Heart right ventricle (tissue), 16 donors: ENCODE measurements at regions not wholly inside any gene's neighbourhood (a gene's known extent, or its start where the extent isn't known, plus 50 kb on each side); places are given as distances from the start of the nearest gene placed in this dataset.

Experiments
- ATAC-seq, 8 donors: fragments of 200-7000 bp; cut with Tn5 transposase; one replicate each; pipeline ENCODE4 v1.9.1; 2020; ENCODE audit warnings: mild to moderate bottlenecking in 8 of 8, moderate library complexity in 8 of 8, moderate number of reproducible peaks in 1 of 8
- DNase-seq, 2 donors: peaks; one replicate each; pipeline ENCODE4 v3.0.0-alpha.2; 2020
- H3K27ac ChIP-seq, 10 donors: fragments of 200-600 bp; sonication (generic) in 2 of 10; one replicate each; pipeline versions ENCODE4 v1.5.0 to v1.8.0; 2020 to 2022; ENCODE audit warnings: mild to moderate bottlenecking in 3 of 10
- H3K27me3 ChIP-seq, 7 donors: fragments of 200-600 bp; one replicate each; pipeline ENCODE4 v1.8.0; 2021 to 2022; ENCODE audit warnings: mild to moderate bottlenecking in 2 of 7
- H3K36me3 ChIP-seq, 9 donors: fragments of 200-600 bp; sonication (generic) in 1 of 9; one replicate each; pipeline versions ENCODE4 v1.5.0 to v1.8.0; 2020 to 2022; ENCODE audit warnings: mild to moderate bottlenecking in 2 of 9
- H3K4me1 ChIP-seq, 9 donors: fragments of 200-600 bp; sonication (generic) in 1 of 9; one replicate each; pipeline versions ENCODE4 v1.5.0 to v1.8.0; 2020 to 2022; ENCODE audit warnings: mild to moderate bottlenecking in 4 of 9
- H3K4me3 ChIP-seq, 10 donors: fragments of 200-600 bp; sonication (generic) in 2 of 10; one replicate each; pipeline versions ENCODE4 v1.5.0 to v1.8.0; 2020 to 2022; ENCODE audit warnings: mild to moderate bottlenecking in 7 of 10, moderate library complexity in 2 of 10
- H3K9me3 ChIP-seq, 11 donors: fragments of 200-600 bp in 10 of 11; sonication (generic) in 2 of 11; one replicate each; pipeline versions ENCODE4 v1.5.0 to v1.8.0; 2013 to 2022; ENCODE audit warnings: mild to moderate bottlenecking in 2 of 11, control low read depth in 1 of 11, moderate library complexity in 1 of 11
- CTCF ChIP-seq, 9 donors: fragments of 200-600 bp; sonication (generic) in 2 of 9; IDR thresholded peaks; one replicate each; pipeline versions ENCODE4 v1.5.0 to v1.8.0; 2021 to 2022; ENCODE audit warnings: antibody characterized with exemption in 9 of 9, mild to moderate bottlenecking in 5 of 9, moderate library complexity in 1 of 9
- WGBS, 2 donors: extraction: QIAGEN DNeasy Blood & Tissue Kit; methylation state at CpG; one replicate each; pipeline ENCODE4 v1.1.7; 2013; ENCODE audit warnings: inconsistent platforms in 1 of 2; 5-methylcytosine and 5-hydroxymethylcytosine counted together
- intact Hi-C, 10 donors: fragments of 100-400 bp; cut with DNase I; formaldehyde crosslinking; loops; one replicate each; pipeline versions ENCODE4 v1.11.1 to v1.14.2; 2022
- donor health status: Arrhythmogenic right ventricular cardiomyopathy.
- donor health status: ischemic (EF 13 %, LVEDD 7.1; RV severe dilation, severe dysfunction).
- donor health status: healthy with polysubstance abuse.
- donor health status: DM: no; HTN: yes; CAD: no.
- donor health status: DM: no; HTN: no; CAD: no.
- donor health status: ischemic (EF 25% LVEDD 6.9; RV normal size, moderate dysfunction).
- donor health status: ischemic (EF 25% LVEDD 5.7; RV mildly dilated, moderate dysfunction).
- donor health status: healthy.
- donor health status: DM: yes; HTN: yes; CAD: no.
- donor health status: Ischemic cardiomyopathy.
- donor health status: ischemic (EF 35%, LVEDD 5.7; RV mildly dilated, moderate dysfunction).
- donor health status: nonischemic (EF 11% LVEDD 7.7; RV severe dilation, severe dysfunction).
- donor health status: DM: yes; HTN: yes; CAD: no.
- donor health status: PGD.
- donor health status: ischemic (EF 29% LVEDD 5.4; RV normal size, mild dysfunction).
- donor health status: nonischemic (EF 23%, LVEDD 6.1; RV moderate dilation, normal function).

- H3K4me3 ChIP-seq, result no peak overlapping the region
- H3K4me1 ChIP-seq, result no peaks in the 10 kb centered on the region
- no peak for TF ChIP-seq CTCF (IDR thresholded peaks at IDR 0.05)
- ATAC-seq (no peak), DNase-seq (no peak)
- H3K9me3 ChIP-seq, result peaks cover 0 to 14% (median 0%) of the 10 kb centered on the region in 11 donors
- H3K27me3 ChIP-seq, result no peaks in the 10 kb centered on the region
- no peak overlapping the region for H3K27ac ChIP-seq
- no peaks in the 10 kb centered on the region for H3K36me3 ChIP-seq
- WGBS, 2 donors, result 61 to 64% methylated on average over 6 of the region's 6 CpGs
- intact Hi-C loops, result no loop called here
Measured at GRCh38 chr18:68177807-68178702, 536.9 kb downstream of the TMX3 start.

DNA sequence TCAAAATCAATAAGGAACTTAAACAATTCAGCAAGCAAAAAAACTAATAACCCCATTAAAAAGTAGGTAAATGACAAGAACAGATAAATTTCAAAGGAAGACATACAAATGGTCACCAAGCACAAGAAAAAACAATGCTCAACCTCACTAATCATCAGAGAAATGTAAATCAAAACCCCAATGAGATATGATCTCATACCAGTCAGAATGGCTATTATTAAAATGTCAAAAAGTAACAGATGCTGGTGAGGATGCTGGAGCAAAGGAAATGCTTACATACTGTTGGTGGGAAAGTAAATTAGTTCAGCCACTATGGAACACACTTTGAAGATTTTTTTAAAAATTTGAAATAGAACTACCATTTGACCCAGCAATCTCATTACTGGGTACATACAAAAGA is 538.0 kb downstream of the TMX3 start:
- DNase-seq (no peak), ATAC-seq (no peak)
- Histone ChIP-seq H3K36me3 (no peaks in the 10 kb centered on the region), H3K4me3 (no peak overlapping the region), H3K9me3 (peaks cover 0 to 17% (median 0%) of the 10 kb centered on the region in 11 donors), H3K27ac (no peak overlapping the region), H3K27me3 (no peaks in the 10 kb centered on the region), H3K4me1 (no peaks in the 10 kb centered on the region)
- TF ChIP-seq CTCF (IDR thresholded peaks at IDR 0.05), result no peak
- intact Hi-C loops, result no loop called here

GRCh38 chr18:68172842-68173549 is 541.9 kb downstream of the TMX3 start:
- ATAC-seq, result no peak

More at GRCh38 chr18:68172842-68173549, 541.9 kb downstream of the TMX3 start:
- no peak for TF ChIP-seq CTCF (IDR thresholded peaks at IDR 0.05)
- no peaks in the 10 kb centered on the region for H3K4me1 ChIP-seq
- peaks cover 0 to 32% (median 0%) of the 10 kb centered on the region in 11 donors for H3K9me3 ChIP-seq
- no peak overlapping the region for H3K4me3 ChIP-seq
- no peak for DNase-seq
- WGBS, 2 donors, result 68 to 73% methylated on average over 17 of the region's 17 CpGs
- no peaks in the 10 kb centered on the region for H3K36me3 ChIP-seq
- H3K27me3 ChIP-seq, result no peaks in the 10 kb centered on the region
- H3K27ac ChIP-seq, result no peak overlapping the region
- intact Hi-C loops, result no loop called here
